ENCODE measurements at regions not wholly inside any gene's neighbourhood (a gene's known extent, or its start where the extent isn't known, plus 50 kb on each side); places are given as distances from the start of the nearest gene placed in this dataset.
A peak's percentile ranks its signal among the peaks of the same experiment; 100 is the strongest.

GRCh38 chr20:19045371-19045770 lies 167.1 kb upstream of the SLC24A3 start:
- TF ChIP-seq CTCF (conservative IDR thresholded peaks at IDR 0.05) (0 out of 2 replicates have a peak, but pooled peaks have one; percentile 7), ZFX (IDR thresholded peaks at IDR 0.05) (no peak)

All from C4-2B (cell line).